Fibroblast of lung (primary cell): ENCODE measurements at regions not wholly inside any gene's neighbourhood (a gene's known extent, or its start where the extent isn't known, plus 50 kb on each side); places are given as distances from the start of the nearest gene placed in this dataset.

ENCODE experiments used
- EZH2 ChIP-seq: IDR thresholded peaks from 2 replicates; pipeline ENCODE4 v1.5.1; 2012; ENCODE audit warnings: low read length, control low read depth, mild to moderate bottlenecking; ENCODE audit errors: missing control alignments
- TF ChIP-seq, protein P1 (sequence below), 2 donors: IDR thresholded peaks in 1 of 2; conservative IDR thresholded peaks in 1 of 2; 1 replicate in 1 of 2; 2 replicates in 1 of 2; pipeline ENCODE4 v1.5.1; 2011 to 2012; ENCODE audit warnings: low read length in 2 of 2, control low read depth in 1 of 2, inconsistent platforms in 1 of 2, low read depth in 1 of 2, mild to moderate bottlenecking in 1 of 2

DNA sequence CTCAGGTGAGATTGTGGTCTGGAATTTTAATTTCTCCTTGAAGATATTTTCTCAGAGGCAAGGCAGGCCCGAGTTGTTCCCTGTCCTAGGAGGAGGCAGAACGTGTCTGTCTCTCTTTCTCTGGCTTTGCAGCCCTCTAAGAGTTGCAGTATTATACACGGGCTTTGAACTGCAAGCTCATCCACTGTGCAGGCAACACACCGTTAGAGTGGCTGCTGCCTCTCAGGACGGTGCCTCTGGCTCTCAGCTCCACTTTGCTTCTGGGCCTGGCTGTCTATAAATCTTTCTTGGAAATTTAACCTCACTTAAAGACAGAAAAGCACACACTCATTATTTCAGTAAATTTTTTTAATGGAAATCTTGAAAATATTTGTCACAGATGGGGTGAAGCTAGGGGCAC lies 170.1 kb upstream of the ADCY2 start:
- TF ChIP-seq, protein P1, sequence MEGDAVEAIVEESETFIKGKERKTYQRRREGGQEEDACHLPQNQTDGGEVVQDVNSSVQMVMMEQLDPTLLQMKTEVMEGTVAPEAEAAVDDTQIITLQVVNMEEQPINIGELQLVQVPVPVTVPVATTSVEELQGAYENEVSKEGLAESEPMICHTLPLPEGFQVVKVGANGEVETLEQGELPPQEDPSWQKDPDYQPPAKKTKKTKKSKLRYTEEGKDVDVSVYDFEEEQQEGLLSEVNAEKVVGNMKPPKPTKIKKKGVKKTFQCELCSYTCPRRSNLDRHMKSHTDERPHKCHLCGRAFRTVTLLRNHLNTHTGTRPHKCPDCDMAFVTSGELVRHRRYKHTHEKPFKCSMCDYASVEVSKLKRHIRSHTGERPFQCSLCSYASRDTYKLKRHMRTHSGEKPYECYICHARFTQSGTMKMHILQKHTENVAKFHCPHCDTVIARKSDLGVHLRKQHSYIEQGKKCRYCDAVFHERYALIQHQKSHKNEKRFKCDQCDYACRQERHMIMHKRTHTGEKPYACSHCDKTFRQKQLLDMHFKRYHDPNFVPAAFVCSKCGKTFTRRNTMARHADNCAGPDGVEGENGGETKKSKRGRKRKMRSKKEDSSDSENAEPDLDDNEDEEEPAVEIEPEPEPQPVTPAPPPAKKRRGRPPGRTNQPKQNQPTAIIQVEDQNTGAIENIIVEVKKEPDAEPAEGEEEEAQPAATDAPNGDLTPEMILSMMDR (conservative IDR thresholded peaks at IDR 0.05 in 1 of 2, IDR thresholded peaks at IDR 0.05 in 1 of 2; ENCODE audit: low read depth in 1 of 2, low read length in 2 of 2), result no peak
- TF ChIP-seq EZH2, result no peak
